ENCODE measurements at regions not wholly inside any gene's neighbourhood (a gene's known extent, or its start where the extent isn't known, plus 50 kb on each side); places are given as distances from the start of the nearest gene placed in this dataset.

GRCh38 chr11:69936771-69937170 is 117.6 kb upstream of the FGF3 start:
- TF ChIP-seq CTCF (CRISPR knock-in tag; IDR thresholded peaks at IDR 0.05) (no peak), TCF7L2 (IDR thresholded peaks at IDR 0.05; ENCODE audit: low read depth, low read length) (no peak)

Measured in HepG2 (cell line).